ENCODE measurements at regions not wholly inside any gene's neighbourhood (a gene's known extent, or its start where the extent isn't known, plus 50 kb on each side); places are given as distances from the start of the nearest gene placed in this dataset.

GRCh38 chr9:86827893-86828292 is 119.4 kb downstream of the GAS1 start:
- H3K4me3 ChIP-seq (ENCODE audit: low read depth in 2 of 2, low read length in 1 of 2): no peak overlapping the region
- no peaks in the 10 kb centered on the region for H3K27me3 ChIP-seq (ENCODE audit: insufficient read depth)
- POLR2A ChIA-PET: no interaction called here
- H4K20me1 ChIP-seq (ENCODE audit: insufficient read depth): no peaks in the 10 kb centered on the region
- no peaks in the 10 kb centered on the region for H3K36me3 ChIP-seq (replicated peaks in 1 of 2; ENCODE audit: control insufficient read depth in 1 of 2, insufficient read depth in 2 of 2, low read length in 1 of 2)
- no peak overlapping the region for H3K27ac ChIP-seq (ENCODE audit: low read depth in 2 of 2, low read length in 1 of 2)
- no peaks in the 10 kb centered on the region for H3K4me1 ChIP-seq (ENCODE audit: control insufficient read depth in 1 of 2, insufficient read depth in 2 of 2, low read depth in 1 of 2, low read length in 1 of 2)
- no peak for TF ChIP-seq CHD2 (IDR thresholded peaks at IDR 0.05; ENCODE audit: low read length, partially characterized antibody)
- TF ChIP-seq IRF3 (IDR thresholded peaks at IDR 0.05; ENCODE audit: low read depth, low read length): no peak
- TF ChIP-seq EZH2phosphoT487 (IDR thresholded peaks at IDR 0.05; ENCODE audit: borderline replicate concordance, low read depth): no peak
- no peak for TF ChIP-seq FOXM1 (IDR thresholded peaks at IDR 0.05; ENCODE audit: low read depth)
- TF ChIP-seq CTCF (IDR thresholded peaks at IDR 0.05): no peak
- no peak for TF ChIP-seq MEF2A (IDR thresholded peaks at IDR 0.05; ENCODE audit: borderline replicate concordance, low read depth)
- TF ChIP-seq USF1 (IDR thresholded peaks at IDR 0.05; ENCODE audit: borderline replicate concordance, low read depth): no peak
- no peak for TF ChIP-seq GABPA (IDR thresholded peaks at IDR 0.05; ENCODE audit: low read depth)
- no peak for TF ChIP-seq SMC3 (IDR thresholded peaks at IDR 0.05; ENCODE audit: low read depth, low read length)
- TF ChIP-seq RXRA (IDR thresholded peaks at IDR 0.05; ENCODE audit: borderline replicate concordance, low read depth): no peak
- TF ChIP-seq RCOR1 (IDR thresholded peaks at IDR 0.05; ENCODE audit: low read length): no peak
- TF ChIP-seq, protein P1, sequence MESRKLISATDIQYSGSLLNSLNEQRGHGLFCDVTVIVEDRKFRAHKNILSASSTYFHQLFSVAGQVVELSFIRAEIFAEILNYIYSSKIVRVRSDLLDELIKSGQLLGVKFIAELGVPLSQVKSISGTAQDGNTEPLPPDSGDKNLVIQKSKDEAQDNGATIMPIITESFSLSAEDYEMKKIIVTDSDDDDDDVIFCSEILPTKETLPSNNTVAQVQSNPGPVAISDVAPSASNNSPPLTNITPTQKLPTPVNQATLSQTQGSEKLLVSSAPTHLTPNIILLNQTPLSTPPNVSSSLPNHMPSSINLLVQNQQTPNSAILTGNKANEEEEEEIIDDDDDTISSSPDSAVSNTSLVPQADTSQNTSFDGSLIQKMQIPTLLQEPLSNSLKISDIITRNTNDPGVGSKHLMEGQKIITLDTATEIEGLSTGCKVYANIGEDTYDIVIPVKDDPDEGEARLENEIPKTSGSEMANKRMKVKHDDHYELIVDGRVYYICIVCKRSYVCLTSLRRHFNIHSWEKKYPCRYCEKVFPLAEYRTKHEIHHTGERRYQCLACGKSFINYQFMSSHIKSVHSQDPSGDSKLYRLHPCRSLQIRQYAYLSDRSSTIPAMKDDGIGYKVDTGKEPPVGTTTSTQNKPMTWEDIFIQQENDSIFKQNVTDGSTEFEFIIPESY (IDR thresholded peaks at IDR 0.05; ENCODE audit: borderline replicate concordance, low read depth): no peak
- no peak for TF ChIP-seq TAF1 (IDR thresholded peaks at IDR 0.05; ENCODE audit: borderline replicate concordance, low read depth, low read length)
- no peak for TF ChIP-seq SIN3A (IDR thresholded peaks at IDR 0.05; ENCODE audit: borderline replicate concordance, low read depth, low read length)
- TF ChIP-seq TCF12 (IDR thresholded peaks at IDR 0.05): no peak
- TF ChIP-seq GATA2 (CRISPR knock-in tag; IDR thresholded peaks at IDR 0.05): no peak
- TF ChIP-seq MXI1 (IDR thresholded peaks at IDR 0.05; ENCODE audit: low read depth, low read length): no peak
- CTCF ChIA-PET: no interaction called here
- H3K79me2 ChIP-seq (ENCODE audit: insufficient read depth): no peaks in the 10 kb centered on the region
- 14% methylated on average over 1 of the region's 1 CpG for WGBS (ENCODE audit: low lambda C conversion rate)
- no peak overlapping the region for H3K9ac ChIP-seq
- DNase-seq: no peak
- H3K4me2 ChIP-seq: no peak overlapping the region
- no peaks in the 10 kb centered on the region for H3F3A ChIP-seq (replicated peaks; ENCODE audit: insufficient read depth)
- H3K9me3 ChIP-seq: no peaks in the 10 kb centered on the region
- H2AFZ ChIP-seq (ENCODE audit: low read depth): no peak overlapping the region
- H3K9me2 ChIP-seq: no peaks in the 10 kb centered on the region

Data from SK-N-SH (cell line).